DND-41 (cell line): ENCODE measurements at regions not wholly inside any gene's neighbourhood (a gene's known extent, or its start where the extent isn't known, plus 50 kb on each side); places are given as distances from the start of the nearest gene placed in this dataset.

ENCODE experiments used
- CTCF ChIP-seq: IDR thresholded peaks from 2 replicates; pipeline ENCODE4 v1.5.1; 2012; ENCODE audit warnings: borderline replicate concordance, low read length, moderate library complexity, mild to moderate bottlenecking; ENCODE audit not compliant: poor library complexity, severe bottlenecking; ENCODE audit errors: extremely low read depth
- EZH2 ChIP-seq: IDR thresholded peaks from 3 replicates; pipeline ENCODE4 v1.6.1; 2012; ENCODE audit warnings: borderline replicate concordance, low read depth, mild to moderate bottlenecking, moderate library complexity, low read length, inconsistent platforms; ENCODE audit not compliant: severe bottlenecking

- TF ChIP-seq CTCF, result peak; percentile 80
- no peak for TF ChIP-seq EZH2
Observed at GRCh38 chrX:147803948-147804347, 107.8 kb upstream of the FMR1 start.
